Astrocyte of the spinal cord (primary cell): ENCODE measurements at regions not wholly inside any gene's neighbourhood (a gene's known extent, or its start where the extent isn't known, plus 50 kb on each side); places are given as distances from the start of the nearest gene placed in this dataset.

Experiments used
- DNase-seq: peaks from one replicate; pipeline ENCODE4 v3.0.0; 2011; ENCODE audit warnings: low read depth, low spot score
- H3K4me3 ChIP-seq: 2 replicates; pipeline ENCODE4 v1.5.1; 2011; ENCODE audit warnings: low read depth, mild to moderate bottlenecking, low read length, moderate library complexity
- in situ Hi-C: cut with HindIII; loops from 2 replicates; pipeline ENCODE4 v1.10.0; 2017; ENCODE audit warnings: low sequenced_read_pairs
- TF ChIP-seq, protein P1 (sequence below): IDR thresholded peaks from 2 replicates; pipeline ENCODE4 v1.5.1; 2012; ENCODE audit warnings: low read depth, mild to moderate bottlenecking, low read length, inconsistent platforms

DNA sequence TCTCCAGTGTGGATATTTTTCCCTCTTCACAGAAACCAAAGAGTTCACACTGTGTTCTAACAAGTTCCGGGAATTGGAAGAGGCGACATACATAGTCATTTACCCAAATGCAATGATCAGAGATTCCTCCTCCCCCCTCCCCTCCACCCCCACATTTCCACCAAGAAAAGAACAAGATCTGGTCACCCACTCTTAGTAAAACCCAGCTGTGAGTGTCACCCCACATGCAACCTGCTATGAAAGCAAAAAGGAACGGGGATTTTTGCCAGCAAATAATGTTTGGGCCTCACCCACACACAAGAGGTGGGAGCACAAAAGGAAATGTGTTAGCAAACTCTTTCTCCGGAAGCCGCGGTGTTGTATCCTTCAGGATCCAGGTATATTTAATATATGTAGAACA, 745.0 kb upstream of the AUTS2 start:
- TF ChIP-seq, protein P1, sequence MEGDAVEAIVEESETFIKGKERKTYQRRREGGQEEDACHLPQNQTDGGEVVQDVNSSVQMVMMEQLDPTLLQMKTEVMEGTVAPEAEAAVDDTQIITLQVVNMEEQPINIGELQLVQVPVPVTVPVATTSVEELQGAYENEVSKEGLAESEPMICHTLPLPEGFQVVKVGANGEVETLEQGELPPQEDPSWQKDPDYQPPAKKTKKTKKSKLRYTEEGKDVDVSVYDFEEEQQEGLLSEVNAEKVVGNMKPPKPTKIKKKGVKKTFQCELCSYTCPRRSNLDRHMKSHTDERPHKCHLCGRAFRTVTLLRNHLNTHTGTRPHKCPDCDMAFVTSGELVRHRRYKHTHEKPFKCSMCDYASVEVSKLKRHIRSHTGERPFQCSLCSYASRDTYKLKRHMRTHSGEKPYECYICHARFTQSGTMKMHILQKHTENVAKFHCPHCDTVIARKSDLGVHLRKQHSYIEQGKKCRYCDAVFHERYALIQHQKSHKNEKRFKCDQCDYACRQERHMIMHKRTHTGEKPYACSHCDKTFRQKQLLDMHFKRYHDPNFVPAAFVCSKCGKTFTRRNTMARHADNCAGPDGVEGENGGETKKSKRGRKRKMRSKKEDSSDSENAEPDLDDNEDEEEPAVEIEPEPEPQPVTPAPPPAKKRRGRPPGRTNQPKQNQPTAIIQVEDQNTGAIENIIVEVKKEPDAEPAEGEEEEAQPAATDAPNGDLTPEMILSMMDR, result no peak
- DNase-seq, result no peak
- in situ Hi-C loops, result no loop called here
- no peak overlapping the region for H3K4me3 ChIP-seq

DNA sequence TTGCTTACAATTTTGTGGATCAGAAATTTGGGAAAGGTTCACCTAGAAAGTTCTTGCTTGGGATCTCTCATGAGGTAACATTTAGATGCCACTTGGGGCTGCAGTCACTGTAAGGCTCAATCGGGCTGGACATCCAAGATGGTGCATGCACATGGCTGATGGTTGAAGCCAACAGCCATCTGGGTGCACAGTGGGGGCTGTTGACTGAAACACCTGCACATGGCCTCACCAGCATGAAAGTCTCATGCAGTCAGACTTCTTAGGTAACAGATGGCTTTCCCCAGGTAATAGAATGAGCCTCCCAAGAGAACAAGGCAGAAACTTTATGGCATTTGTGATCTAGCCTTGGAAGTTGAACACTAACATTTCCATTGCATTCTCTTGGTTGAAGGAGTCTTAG, 740.7 kb upstream of the AUTS2 start:
- DNase-seq, result no peak
- TF ChIP-seq, protein P1, result no peak
- in situ Hi-C loops, result no loop called here
- no peak overlapping the region for H3K4me3 ChIP-seq

DNA sequence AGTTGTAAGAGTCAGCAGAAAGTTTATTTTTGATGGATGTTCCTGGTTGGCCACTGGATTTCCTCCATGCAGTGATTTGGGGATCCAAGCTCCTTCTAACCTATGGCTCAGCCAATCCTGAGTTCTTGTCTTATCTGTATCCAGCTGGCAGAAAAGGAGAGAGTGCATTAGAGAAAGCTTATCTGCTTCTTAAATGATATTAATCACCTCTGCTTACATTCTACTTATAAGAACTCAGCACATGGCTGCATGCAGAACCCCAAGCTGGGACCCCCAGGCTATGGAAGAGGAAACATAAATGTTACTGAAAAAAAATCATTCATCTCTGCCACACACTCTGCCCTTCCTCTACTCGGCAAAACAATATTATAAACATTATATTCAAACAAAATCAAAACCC, 739.8 kb upstream of the AUTS2 start:
- in situ Hi-C loops, result no loop called here
- TF ChIP-seq, protein P1, result no peak
- no peak for DNase-seq
- H3K4me3 ChIP-seq, result no peak overlapping the region

DNA sequence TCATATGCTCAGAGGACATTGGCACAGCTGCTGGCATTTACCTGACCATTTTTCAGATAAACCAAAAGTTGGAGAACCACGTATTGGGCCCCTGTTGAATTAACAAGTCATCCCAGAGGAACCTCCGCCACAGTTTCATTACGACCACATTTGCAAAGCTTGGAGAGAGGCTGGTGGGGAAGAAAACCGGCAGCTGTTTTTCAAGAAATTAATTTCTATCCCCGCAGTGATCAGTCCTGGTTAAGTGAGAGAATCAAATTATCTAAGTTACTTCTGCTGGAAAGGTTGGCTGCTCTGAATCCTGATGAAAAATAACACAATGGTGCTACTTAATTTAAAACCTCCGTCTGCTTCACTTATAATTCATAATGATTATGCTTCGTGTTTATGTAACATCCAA, 737.1 kb upstream of the AUTS2 start:
- in situ Hi-C loops, result no loop called here
- TF ChIP-seq, protein P1, result no peak
- no peak overlapping the region for H3K4me3 ChIP-seq
- no peak for DNase-seq

DNA sequence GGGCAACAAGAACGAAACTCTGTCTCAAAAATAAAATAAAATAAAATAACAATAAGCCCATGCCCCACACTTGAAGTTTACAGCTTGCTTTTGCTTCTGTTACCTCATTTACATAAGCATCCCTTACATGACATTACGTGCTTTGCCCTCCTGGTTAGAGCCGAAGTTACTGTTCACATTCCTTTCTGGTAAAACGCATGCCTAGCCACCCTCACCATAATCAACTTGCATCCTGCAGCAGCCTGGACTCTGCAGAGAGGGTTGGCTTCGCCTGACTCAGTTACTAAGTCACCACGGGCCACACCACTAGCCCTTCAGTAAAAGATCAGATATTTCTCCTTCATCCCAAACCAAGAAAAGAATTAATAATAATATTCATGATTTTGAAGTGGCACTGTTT, 736.0 kb upstream of the AUTS2 start:
- TF ChIP-seq, protein P1, result no peak
- H3K4me3 ChIP-seq, result no peak overlapping the region
- no peak for DNase-seq
- in situ Hi-C loops, result no loop called here

DNA sequence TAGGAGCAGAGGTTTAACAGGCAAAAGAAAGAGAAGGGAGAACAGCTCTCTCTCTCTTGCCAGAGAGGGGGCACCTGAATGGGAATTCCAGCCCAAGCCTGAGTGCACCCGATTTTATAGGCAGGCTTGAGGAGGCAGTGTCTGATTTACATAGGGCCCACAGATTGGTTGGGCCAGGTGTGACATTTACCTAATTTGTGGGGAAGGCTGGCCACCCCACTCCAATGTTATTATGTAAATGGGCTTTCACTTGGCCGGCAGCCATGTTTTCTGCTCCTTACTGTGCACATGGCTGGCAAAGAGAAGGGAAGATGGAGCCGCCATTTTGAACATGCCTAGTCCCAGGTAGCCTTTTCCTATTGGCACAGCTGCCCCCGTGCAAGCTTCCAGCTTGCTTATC, 735.5 kb upstream of the AUTS2 start:
- DNase-seq, result no peak
- TF ChIP-seq, protein P1, result no peak
- no peak overlapping the region for H3K4me3 ChIP-seq
- in situ Hi-C loops, result no loop called here
